Daoy (cell line): ENCODE measurements at regions not wholly inside any gene's neighbourhood (a gene's known extent, or its start where the extent isn't known, plus 50 kb on each side); places are given as distances from the start of the nearest gene placed in this dataset.
"Not testable (repeated sequence)": the region's sequence is repeated elsewhere in the genome, so short reads cannot be mapped to it uniquely, and the experiment has no call there.

Experiments used
- DNase-seq: peaks from one replicate; pipeline ENCODE4 v3.0.0-alpha.2; 2015; ENCODE audit warnings: low read depth

GRCh38 chr14:89566644-89567415 is 149.8 kb upstream of the FOXN3 start:
- DNase-seq: no peak

GRCh38 chr14:89566180-89566579 is 149.1 kb upstream of the FOXN3 start:
- DNase-seq: no peak

- DNase-seq: no peak
These were observed 148.6 kb upstream of the FOXN3 start for GRCh38 chr14:89565607-89566006.

- no peak for DNase-seq
These were observed 148.0 kb upstream of the FOXN3 start for GRCh38 chr14:89564989-89565388.

GRCh38 chr14:89564286-89564957 is 147.4 kb upstream of the FOXN3 start:
- DNase-seq: peak; percentile 61

GRCh38 chr14:89563471-89563870 is 146.4 kb upstream of the FOXN3 start:
- peak; percentile 9 for DNase-seq

- no peak for DNase-seq
These were observed 134.9 kb upstream of the FOXN3 start for GRCh38 chr14:89551955-89552354.

GRCh38 chr14:89551432-89551831 is 134.4 kb upstream of the FOXN3 start:
- DNase-seq: no peak

- DNase-seq: no peak
These were observed 133.8 kb upstream of the FOXN3 start for GRCh38 chr14:89550821-89551220.

GRCh38 chr14:89549381-89550125 is 132.5 kb upstream of the FOXN3 start:
- DNase-seq: no peak

- DNase-seq: not testable (repeated sequence)
These were observed 130.0 kb upstream of the FOXN3 start for GRCh38 chr14:89547047-89547446.

- DNase-seq: no peak
These were observed 127.7 kb upstream of the FOXN3 start for GRCh38 chr14:89544636-89545301.

GRCh38 chr14:89543425-89543790 is 126.4 kb upstream of the FOXN3 start:
- DNase-seq: no peak

GRCh38 chr14:89542786-89543424 is 125.9 kb upstream of the FOXN3 start:
- DNase-seq: no peak

GRCh38 chr14:89540830-89541470 is 123.9 kb upstream of the FOXN3 start:
- DNase-seq: peak; percentile 17

- DNase-seq: peak; percentile 49
These were observed 123.2 kb upstream of the FOXN3 start for GRCh38 chr14:89540009-89540829.

- no peak for DNase-seq
These were observed 120.9 kb upstream of the FOXN3 start for GRCh38 chr14:89537911-89538310.

- DNase-seq: no peak
These were observed 118.1 kb upstream of the FOXN3 start for GRCh38 chr14:89534902-89535685.

- DNase-seq: no peak
These were observed 116.7 kb upstream of the FOXN3 start for GRCh38 chr14:89533766-89534165.
